H9 (cell line): ENCODE measurements at regions not wholly inside any gene's neighbourhood (a gene's known extent, or its start where the extent isn't known, plus 50 kb on each side); places are given as distances from the start of the nearest gene placed in this dataset.
"Not testable (repeated sequence)": the region's sequence is repeated elsewhere in the genome, so short reads cannot be mapped to it uniquely, and the experiment has no call there.

Experiments used
- DNase-seq: peaks from one replicate; pipeline ENCODE4 v3.0.0-alpha.2; 2017
- H2AFZ ChIP-seq: one replicate; pipeline ENCODE4 v1.6.1; 2013; ENCODE audit warnings: mild to moderate bottlenecking, low read length, control low read depth, moderate library complexity
- H2AK5ac ChIP-seq: 2 replicates; pipeline ENCODE4 v1.6.1; 2013; ENCODE audit warnings: low read length, control low read depth, mixed read lengths; ENCODE audit not compliant: insufficient read length
- H2BK120ac ChIP-seq: one replicate; pipeline ENCODE4 v1.6.1; 2013; ENCODE audit warnings: low read depth, mild to moderate bottlenecking, low read length, control low read depth, inconsistent platforms; ENCODE audit not compliant: poor library complexity, severe bottlenecking
- H2BK12ac ChIP-seq: 2 replicates; pipeline ENCODE4 v1.6.1; 2013; ENCODE audit warnings: low read length, control low read depth, mixed read lengths, low read depth; ENCODE audit not compliant: insufficient read length
- H2BK15ac ChIP-seq: 2 replicates; pipeline ENCODE4 v1.6.1; 2013; ENCODE audit warnings: low read depth, low read length, control low read depth
- H2BK20ac ChIP-seq: one replicate; pipeline ENCODE4 v1.6.1; 2013; ENCODE audit warnings: low read depth, mild to moderate bottlenecking, low read length, control low read depth, inconsistent platforms; ENCODE audit not compliant: poor library complexity, severe bottlenecking
- H2BK5ac ChIP-seq: 2 replicates; pipeline ENCODE4 v1.6.1; 2013; ENCODE audit warnings: low read length, control low read depth, mixed read lengths; ENCODE audit not compliant: insufficient read length
- H3K14ac ChIP-seq: 2 replicates; pipeline ENCODE4 v1.6.1; 2013; ENCODE audit warnings: low read length, control low read depth; ENCODE audit not compliant: insufficient read depth
- H3K18ac ChIP-seq: 2 replicates; pipeline ENCODE4 v1.6.1; 2013; ENCODE audit warnings: low read depth, mild to moderate bottlenecking, mixed read lengths, low read length, control low read depth; ENCODE audit not compliant: insufficient read length
- H3K23ac ChIP-seq: 2 replicates; pipeline ENCODE4 v1.6.1; 2013; ENCODE audit warnings: low read length, control low read depth, mixed read lengths, low read depth; ENCODE audit not compliant: insufficient read length
- H3K23me2 ChIP-seq: 2 replicates; pipeline ENCODE4 v1.6.1; 2013; ENCODE audit warnings: low read depth, mild to moderate bottlenecking, mixed read lengths, low read length, control low read depth; ENCODE audit not compliant: insufficient read length, poor library complexity, severe bottlenecking
- H3K27ac ChIP-seq: 2 replicates; pipeline ENCODE4 v1.5.1; 2013; ENCODE audit warnings: low read length, control low read depth, mixed read lengths, low read depth; ENCODE audit not compliant: insufficient read length
- H3K27me3 ChIP-seq: 2 replicates; pipeline ENCODE4 v1.6.1; 2013; ENCODE audit warnings: low read length, control low read depth, inconsistent platforms; ENCODE audit not compliant: insufficient read depth
- H3K4ac ChIP-seq: 2 replicates; pipeline ENCODE4 v1.6.1; 2013; ENCODE audit warnings: low read depth, mild to moderate bottlenecking, control low read depth, inconsistent platforms, low read length, moderate library complexity
- H3K4me1 ChIP-seq: 2 replicates; pipeline ENCODE4 v1.6.1; 2013; ENCODE audit warnings: low read length, control low read depth, inconsistent platforms; ENCODE audit not compliant: insufficient read depth
- H3K4me2 ChIP-seq: 2 replicates; pipeline ENCODE4 v1.6.1; 2013; ENCODE audit warnings: low read length, control low read depth, mixed read lengths; ENCODE audit not compliant: insufficient read length, insufficient read depth
- H3K56ac ChIP-seq: 2 replicates; pipeline ENCODE4 v1.6.1; 2013; ENCODE audit warnings: low read depth, mild to moderate bottlenecking, mixed read lengths, low read length, control low read depth; ENCODE audit not compliant: insufficient read length
- H3K79me1 ChIP-seq: 2 replicates; pipeline ENCODE4 v1.6.1; 2013; ENCODE audit warnings: low read depth, mild to moderate bottlenecking, moderate library complexity, low read length, control low read depth, inconsistent platforms; ENCODE audit not compliant: insufficient read depth, poor library complexity, severe bottlenecking
- H3K79me2 ChIP-seq: 2 replicates; pipeline ENCODE4 v1.6.1; 2013; ENCODE audit warnings: low read length, control low read depth, inconsistent platforms; ENCODE audit not compliant: insufficient read depth
- H3K9ac ChIP-seq: 2 replicates; pipeline ENCODE4 v1.6.1; 2013; ENCODE audit warnings: low read length, control low read depth, mixed read lengths; ENCODE audit not compliant: insufficient read length; ENCODE audit errors: extremely low read depth
- H3K9me3 ChIP-seq: one replicate; pipeline ENCODE4 v1.6.1; 2013; ENCODE audit warnings: low read depth, low read length, inconsistent platforms; ENCODE audit not compliant: control insufficient read depth
- H3T11ph ChIP-seq: one replicate; pipeline ENCODE4 v1.6.1; 2013; ENCODE audit warnings: mild to moderate bottlenecking, low read length, control low read depth, inconsistent platforms
- H4K20me1 ChIP-seq: one replicate; pipeline ENCODE4 v1.6.1; 2013; ENCODE audit not compliant: control insufficient read depth, insufficient read length, insufficient read depth
- H4K5ac ChIP-seq: 2 replicates; pipeline ENCODE4 v1.6.1; 2013; ENCODE audit warnings: low read depth, mild to moderate bottlenecking, mixed read lengths, low read length, control low read depth; ENCODE audit not compliant: insufficient read length
- H4K8ac ChIP-seq: replicated peaks from 2 replicates; pipeline ENCODE4 v1.6.1; 2013; ENCODE audit warnings: low read length, control low read depth, mixed read lengths, low read depth; ENCODE audit not compliant: insufficient read length
- H4K91ac ChIP-seq: 2 replicates; pipeline ENCODE4 v1.6.1; 2013; ENCODE audit warnings: low read depth, mild to moderate bottlenecking, moderate library complexity, mixed read lengths, low read length, control low read depth; ENCODE audit not compliant: insufficient read length
- H3K27ac Mint-ChIP-seq, 3 experiments: 2 replicates in 2 of 3; 3 replicates in 1 of 3; pipeline ENCODE4 v1.8.0; 2020 to 2021; ENCODE audit warnings: mixed read lengths in 3 of 3, mild to moderate bottlenecking in 1 of 3, moderate library complexity in 1 of 3
- H3K27me3 Mint-ChIP-seq: 2 replicates; pipeline ENCODE4 v1.8.0; 2021; ENCODE audit warnings: low read depth, mild to moderate bottlenecking, moderate library complexity, mixed read lengths
- H3K36me3 Mint-ChIP-seq, 3 experiments: 2 replicates in 2 of 3; 3 replicates in 1 of 3; pipeline ENCODE4 v1.8.0; 2020 to 2021; ENCODE audit warnings: low read depth in 3 of 3, mixed read lengths in 3 of 3; ENCODE audit not compliant: insufficient read depth in 1 of 3
- H3K4me1 Mint-ChIP-seq, 2 experiments: 2 replicates each; pipeline ENCODE4 v1.8.0; 2020; ENCODE audit warnings: mixed read lengths in 2 of 2
- H3K4me3 Mint-ChIP-seq, 2 experiments: 2 replicates in 1 of 2; 3 replicates in 1 of 2; pipeline ENCODE4 v1.8.0; 2020 to 2021; ENCODE audit warnings: mild to moderate bottlenecking in 2 of 2, mixed read lengths in 2 of 2, moderate library complexity in 1 of 2
- H3K9me3 Mint-ChIP-seq, 2 experiments: 2 replicates in 1 of 2; 3 replicates in 1 of 2; pipeline ENCODE4 v1.8.0; 2020; ENCODE audit warnings: mild to moderate bottlenecking in 2 of 2, mixed read lengths in 2 of 2, moderate library complexity in 1 of 2
- WGBS: extraction: QIAGEN DNeasy Blood & Tissue Kit; methylation state at CpG from one replicate; pipeline ENCODE4 v1.1.7; 2013; ENCODE audit warnings: missing lambda C conversion rate, low lambda C conversion rate, mixed read lengths; ENCODE audit not compliant: insufficient read length; ENCODE audit errors: extremely low coverage; 5-methylcytosine and 5-hydroxymethylcytosine counted together
- TF ChIP-seq, protein P1 (sequence below): fragments of 200-600 bp; sonication (generic); conservative IDR thresholded peaks from 3 replicates; pipeline ENCODE4 v1.8.0; 2021; ENCODE audit warnings: antibody characterized with exemption, mild to moderate bottlenecking

DNA sequence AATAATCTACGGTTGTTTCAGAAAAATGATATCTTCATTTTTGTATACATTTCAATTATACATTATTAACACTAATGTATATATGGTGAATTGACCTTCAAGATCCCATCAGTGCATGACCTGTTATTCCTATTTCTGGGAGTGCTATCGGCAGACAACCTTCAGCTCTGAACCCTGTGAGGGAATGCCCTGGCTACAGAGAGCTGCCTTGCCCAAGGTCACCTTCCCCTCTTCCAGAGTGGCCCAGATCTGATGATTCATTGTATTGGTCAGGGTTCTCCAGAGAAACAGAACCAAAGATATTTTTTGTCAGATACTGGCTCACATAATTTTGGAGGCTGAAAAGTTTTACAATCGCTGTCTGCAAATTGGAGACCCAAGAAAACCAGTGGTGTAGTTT, 235.5 kb downstream of the ZNF92 start:
- H3K14ac ChIP-seq = no peak overlapping the region
- no peaks in the 10 kb centered on the region for H3K23me2 ChIP-seq
- no peak overlapping the region for H4K5ac ChIP-seq
- H3K79me2 ChIP-seq = no peaks in the 10 kb centered on the region
- no peak overlapping the region for H2BK5ac ChIP-seq
- WGBS = no CpG with 5 or more reads among the region's 3 CpGs
- no peak for DNase-seq
- no peak overlapping the region for H3K27ac ChIP-seq
- Mint-ChIP-seq H3K36me3 (no peaks in the 10 kb centered on the region), H3K27me3 (peaks cover 43% of the 10 kb centered on the region), H3K27ac (no peak overlapping the region), H3K9me3 (no peaks in the 10 kb centered on the region), H3K4me3 (no peak overlapping the region), H3K4me1 (peaks cover 7 to 8% of the 10 kb centered on the region in 2 experiments)
- no peaks in the 10 kb centered on the region; the same call in 1 of the 2 replicates for H3K4me1 ChIP-seq
- H2AFZ ChIP-seq = no peak overlapping the region
- no peak overlapping the region for H3K4ac ChIP-seq
- no peak overlapping the region for H4K91ac ChIP-seq
- H3K4me2 ChIP-seq = no peak overlapping the region
- no peak overlapping the region for H4K8ac ChIP-seq
- no peaks in the 10 kb centered on the region for H3K79me1 ChIP-seq
- no peak overlapping the region for H3K23ac ChIP-seq
- H3K56ac ChIP-seq = no peak overlapping the region
- no peak overlapping the region for H2BK12ac ChIP-seq
- no peak overlapping the region for H2BK20ac ChIP-seq
- H2BK15ac ChIP-seq = no peak overlapping the region
- no peak overlapping the region for H2AK5ac ChIP-seq
- H2BK120ac ChIP-seq = no peak overlapping the region
- H3K9ac ChIP-seq = no peak overlapping the region
- no peak overlapping the region for H3K18ac ChIP-seq
- no peak overlapping the region for H3T11ph ChIP-seq
- no peaks in the 10 kb centered on the region for H3K27me3 ChIP-seq
- TF ChIP-seq, protein P1, sequence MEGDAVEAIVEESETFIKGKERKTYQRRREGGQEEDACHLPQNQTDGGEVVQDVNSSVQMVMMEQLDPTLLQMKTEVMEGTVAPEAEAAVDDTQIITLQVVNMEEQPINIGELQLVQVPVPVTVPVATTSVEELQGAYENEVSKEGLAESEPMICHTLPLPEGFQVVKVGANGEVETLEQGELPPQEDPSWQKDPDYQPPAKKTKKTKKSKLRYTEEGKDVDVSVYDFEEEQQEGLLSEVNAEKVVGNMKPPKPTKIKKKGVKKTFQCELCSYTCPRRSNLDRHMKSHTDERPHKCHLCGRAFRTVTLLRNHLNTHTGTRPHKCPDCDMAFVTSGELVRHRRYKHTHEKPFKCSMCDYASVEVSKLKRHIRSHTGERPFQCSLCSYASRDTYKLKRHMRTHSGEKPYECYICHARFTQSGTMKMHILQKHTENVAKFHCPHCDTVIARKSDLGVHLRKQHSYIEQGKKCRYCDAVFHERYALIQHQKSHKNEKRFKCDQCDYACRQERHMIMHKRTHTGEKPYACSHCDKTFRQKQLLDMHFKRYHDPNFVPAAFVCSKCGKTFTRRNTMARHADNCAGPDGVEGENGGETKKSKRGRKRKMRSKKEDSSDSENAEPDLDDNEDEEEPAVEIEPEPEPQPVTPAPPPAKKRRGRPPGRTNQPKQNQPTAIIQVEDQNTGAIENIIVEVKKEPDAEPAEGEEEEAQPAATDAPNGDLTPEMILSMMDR = no peak
- H4K20me1 ChIP-seq = no peaks in the 10 kb centered on the region
- H3K9me3 ChIP-seq = no peaks in the 10 kb centered on the region

DNA sequence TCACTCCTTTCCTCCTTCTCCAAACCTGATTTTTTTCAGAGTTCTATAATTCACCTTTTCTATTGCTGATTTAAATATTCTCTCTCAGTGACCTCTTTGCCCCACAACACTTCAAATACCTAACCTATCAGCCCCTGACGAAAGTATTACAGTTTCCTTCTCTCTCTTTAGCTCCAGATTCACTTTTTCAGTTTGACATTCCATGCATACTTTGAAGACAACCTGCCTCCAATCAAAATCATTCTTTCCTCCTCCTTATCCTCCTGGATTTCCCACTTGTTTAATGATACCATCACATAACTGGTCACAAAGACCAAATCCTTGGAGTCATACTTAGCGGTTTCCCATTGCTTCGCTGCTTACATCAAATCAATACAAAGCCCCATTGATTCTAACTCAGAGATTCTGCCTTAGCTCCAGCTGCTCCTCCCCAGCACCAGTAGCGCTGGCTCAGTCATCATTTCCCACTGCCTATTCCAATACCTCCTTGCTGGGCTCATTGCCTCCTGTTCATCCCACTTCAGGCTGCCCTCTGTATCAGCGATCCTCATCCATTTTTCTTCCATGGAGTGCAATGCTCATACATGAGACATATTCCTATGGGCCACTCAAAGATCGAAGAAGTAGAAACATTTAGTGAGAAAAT, 240.1 kb downstream of the ZNF92 start:
- not testable (repeated sequence) for H3K9ac ChIP-seq, H3K27ac ChIP-seq, H4K8ac ChIP-seq

More for the DNA sequence above, 240.1 kb downstream of the ZNF92 start:
- H3K23ac ChIP-seq, H3K79me2 ChIP-seq, H3K4ac ChIP-seq, H4K91ac ChIP-seq, H3K4me1 Mint-ChIP-seq, H2AK5ac ChIP-seq, H2BK15ac ChIP-seq, H3K9me3 ChIP-seq, H3T11ph ChIP-seq, H3K79me1 ChIP-seq, H3K4me2 ChIP-seq, H3K4me3 Mint-ChIP-seq, H2BK20ac ChIP-seq, H2AFZ ChIP-seq, H2BK12ac ChIP-seq, H3K9me3 Mint-ChIP-seq, H4K5ac ChIP-seq, H3K4me1 ChIP-seq, H3K27me3 ChIP-seq, H2BK120ac ChIP-seq, H3K36me3 Mint-ChIP-seq, H3K27ac Mint-ChIP-seq, H3K18ac ChIP-seq, H3K23me2 ChIP-seq, H3K14ac ChIP-seq, DNase-seq, H2BK5ac ChIP-seq, H3K56ac ChIP-seq, H4K20me1 ChIP-seq: not testable (repeated sequence)
- WGBS = no CpG with 5 or more reads among the region's 6 CpGs
- peaks cover 23% of the 10 kb centered on the region for H3K27me3 Mint-ChIP-seq
